Skin of body (tissue), 1 donor: ENCODE measurements at regions not wholly inside any gene's neighbourhood (a gene's known extent, or its start where the extent isn't known, plus 50 kb on each side); places are given as distances from the start of the nearest gene placed in this dataset.

Experiments used
- DNase-seq: peaks from one replicate; lab custom pipeline; 2025; lab: John Stamatoyannopoulos, UW

GRCh38 chr9:27870404-27870803, 297.1 kb upstream of the C9orf72 start:
- no peak for DNase-seq

DNA sequence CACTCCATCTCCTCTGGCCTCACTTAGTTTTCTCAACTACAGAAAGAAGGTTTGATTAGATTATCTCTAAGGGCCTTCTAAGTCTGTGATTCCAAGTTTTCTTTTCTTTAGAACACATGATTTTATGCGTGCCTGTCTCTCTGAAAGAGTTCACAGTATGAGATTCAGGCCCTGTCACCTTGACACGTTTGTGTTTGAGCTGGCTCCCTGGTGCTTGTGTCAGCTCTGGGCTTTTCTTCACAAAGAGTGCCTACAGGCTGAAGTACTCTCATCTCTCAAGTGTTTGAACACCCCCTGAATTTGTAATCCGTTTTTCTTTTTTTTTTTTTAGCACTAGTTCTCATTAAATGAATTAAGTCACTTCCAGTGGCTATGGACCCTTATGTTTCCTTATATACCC, 306.9 kb upstream of the C9orf72 start:
- DNase-seq, result no peak

- no peak for DNase-seq
Measured at GRCh38 chr9:27880635-27881034, 307.4 kb upstream of the C9orf72 start.

- no peak for DNase-seq
Measured at GRCh38 chr9:27888661-27889295, 315.5 kb upstream of the C9orf72 start.

GRCh38 chr9:27924502-27924901, 351.2 kb upstream of the C9orf72 start:
- DNase-seq, result no peak

- no peak for DNase-seq
Measured at GRCh38 chr9:27925815-27926214, 352.5 kb upstream of the C9orf72 start.

- no peak for DNase-seq
Measured at GRCh38 chr9:27929841-27930240, 356.6 kb upstream of the C9orf72 start.

GRCh38 chr9:27933210-27934025, 360.1 kb upstream of the C9orf72 start:
- no peak for DNase-seq

- DNase-seq, result no peak
Measured at GRCh38 chr9:27934471-27934870, 361.2 kb upstream of the C9orf72 start.

DNA sequence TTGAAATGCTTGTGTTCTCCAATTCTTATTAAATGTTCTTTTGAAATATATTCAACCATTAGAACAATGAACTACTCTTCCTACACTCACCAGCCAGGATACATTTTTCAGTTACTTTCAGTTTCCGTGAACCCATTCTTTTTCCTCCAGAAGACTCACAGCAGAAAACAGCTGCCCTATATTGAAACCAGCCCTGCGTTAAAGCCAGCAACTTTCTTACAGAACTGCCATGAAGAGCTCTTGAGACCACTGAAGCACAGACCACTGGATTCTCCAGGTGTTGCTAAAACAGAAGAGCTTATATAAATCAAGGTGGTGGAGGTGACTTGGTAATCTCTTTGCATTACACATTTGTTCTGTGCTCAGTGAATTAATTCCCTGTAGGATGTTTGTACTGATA, 365.9 kb upstream of the C9orf72 start:
- peak; percentile 19 for DNase-seq

GRCh38 chr9:27940535-27940934, 367.3 kb upstream of the C9orf72 start:
- no peak for DNase-seq

- no peak for DNase-seq
Measured at GRCh38 chr9:27943501-27943900, 370.2 kb upstream of the C9orf72 start.

DNA sequence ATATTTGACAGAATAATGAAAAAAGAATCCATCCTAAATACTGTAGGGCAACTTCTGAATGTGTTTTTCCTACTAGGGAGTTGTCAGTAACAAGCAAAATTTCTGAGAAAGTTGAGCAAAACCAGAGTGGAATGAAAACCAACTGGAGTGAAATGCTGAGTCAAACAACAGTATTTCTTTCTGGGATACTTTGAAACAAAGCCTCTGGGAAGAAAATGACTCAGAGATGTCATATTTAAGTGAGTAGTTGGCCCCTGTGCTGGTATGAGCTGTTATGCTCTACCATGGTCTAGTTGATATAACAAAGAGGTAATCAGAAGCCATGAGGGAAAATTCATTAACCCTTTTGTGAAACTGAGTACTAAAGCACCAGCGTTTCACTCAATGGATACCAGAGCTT, 372.1 kb upstream of the C9orf72 start:
- no peak for DNase-seq

DNA sequence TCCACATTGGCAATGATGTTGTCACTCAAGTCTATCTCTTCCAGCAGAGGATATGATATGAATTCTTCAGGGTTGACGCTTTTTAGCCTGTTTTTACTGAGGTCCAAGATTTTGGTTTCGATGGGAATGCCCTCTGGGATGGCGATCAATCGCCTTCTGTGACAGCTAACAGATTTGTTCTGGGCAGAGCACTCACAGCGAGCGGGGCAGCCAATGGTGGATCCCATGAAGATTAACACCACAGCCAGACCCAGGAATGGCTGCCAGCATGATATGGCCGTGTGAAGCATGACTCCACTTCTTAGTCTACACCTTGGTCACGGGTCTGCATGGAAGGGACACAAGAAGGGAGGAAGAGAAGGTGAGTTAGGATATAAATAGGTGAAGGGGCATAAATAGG, 377.1 kb upstream of the C9orf72 start:
- DNase-seq, result no peak

GRCh38 chr9:27954858-27955257, 381.6 kb upstream of the C9orf72 start:
- DNase-seq, result no peak

DNA sequence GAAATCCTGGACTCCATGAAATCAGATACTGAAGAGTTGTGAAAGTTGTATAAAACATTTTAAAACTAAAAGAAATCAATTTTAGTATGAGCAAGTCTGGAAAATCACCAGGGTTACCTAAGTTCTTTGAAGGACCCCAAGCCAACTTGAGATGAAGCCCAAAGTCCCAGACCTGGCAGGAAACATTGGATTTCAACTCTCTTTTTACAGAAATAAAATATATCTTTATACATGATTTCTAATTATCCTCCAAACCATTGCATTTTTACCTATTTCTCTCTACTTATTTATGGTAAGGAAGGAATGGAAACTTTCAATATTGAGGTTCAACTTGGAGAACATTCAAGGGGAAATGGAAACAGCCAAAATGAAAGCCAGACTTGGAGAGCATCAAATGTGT, 390.6 kb upstream of the C9orf72 start:
- DNase-seq, result no peak

GRCh38 chr9:27967210-27967609, 393.9 kb upstream of the C9orf72 start:
- no peak for DNase-seq

- DNase-seq, result no peak
Measured at GRCh38 chr9:27977931-27978330, 404.6 kb upstream of the C9orf72 start.

- DNase-seq, result no peak
Measured at GRCh38 chr9:27985714-27986113, 412.4 kb upstream of the C9orf72 start.

- no peak for DNase-seq
Measured at GRCh38 chr9:27990524-27990923, 417.2 kb upstream of the C9orf72 start.

- DNase-seq, result no peak
Measured at GRCh38 chr9:27991221-27991620, 417.9 kb upstream of the C9orf72 start.

DNA sequence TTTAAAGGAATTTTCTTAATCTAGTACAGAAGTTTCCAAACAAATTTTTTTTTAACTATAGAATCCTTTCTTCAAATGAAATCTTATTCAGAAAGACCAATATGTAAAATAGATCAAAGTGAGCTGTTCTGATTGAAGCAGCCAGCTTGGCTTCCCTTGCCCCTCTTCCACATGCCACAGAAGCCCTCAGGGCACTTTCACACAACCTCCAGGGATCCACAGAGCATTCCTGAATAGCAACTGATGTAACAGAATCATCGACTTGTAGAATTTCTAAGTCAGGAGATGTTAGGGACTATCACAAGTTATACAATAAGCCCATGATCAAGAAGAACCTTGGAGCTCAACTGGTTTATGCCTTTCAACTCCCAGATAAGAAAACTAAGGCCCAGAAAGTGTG, 427.8 kb upstream of the C9orf72 start:
- no peak for DNase-seq

DNA sequence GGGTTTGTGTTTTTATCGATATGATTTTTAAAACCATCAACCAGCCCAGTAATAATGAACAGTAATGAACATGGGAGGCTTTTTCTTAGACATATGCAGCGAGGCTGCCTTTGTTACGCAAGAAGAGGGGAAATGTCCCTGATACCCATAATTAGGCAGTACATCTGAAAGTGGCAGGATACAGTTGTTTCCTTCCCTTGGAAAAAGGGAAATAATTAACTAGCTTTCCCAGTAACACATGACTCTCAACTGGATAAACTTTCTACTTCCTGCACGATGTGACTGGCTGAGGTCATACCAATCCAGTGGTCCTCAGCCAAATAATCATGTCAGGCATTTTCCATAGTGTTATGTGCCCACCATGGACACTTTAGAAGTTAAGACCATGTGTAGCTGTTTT, 431.6 kb upstream of the C9orf72 start:
- DNase-seq, result peak; percentile 23
